ENCODE measurements at regions not wholly inside any gene's neighbourhood (a gene's known extent, or its start where the extent isn't known, plus 50 kb on each side); places are given as distances from the start of the nearest gene placed in this dataset.

GRCh38 chr12:91339106-91339505 lies 156.5 kb upstream of the DCN start:
- TF ChIP-seq ZNF274 (IDR thresholded peaks at IDR 0.05; ENCODE audit: low read depth, low read length): no peak
- TF ChIP-seq YY1 (IDR thresholded peaks at IDR 0.05; ENCODE audit: insufficient read depth, insufficient read length): no peak
- no peak for TF ChIP-seq SUZ12 (IDR thresholded peaks at IDR 0.05; ENCODE audit: extremely low read depth, insufficient read depth, insufficient read length)
